ENCODE measurements at regions not wholly inside any gene's neighbourhood (a gene's known extent, or its start where the extent isn't known, plus 50 kb on each side); places are given as distances from the start of the nearest gene placed in this dataset.
"Not testable (repeated sequence)": the region's sequence is repeated elsewhere in the genome, so short reads cannot be mapped to it uniquely, and the experiment has no call there.

DNA sequence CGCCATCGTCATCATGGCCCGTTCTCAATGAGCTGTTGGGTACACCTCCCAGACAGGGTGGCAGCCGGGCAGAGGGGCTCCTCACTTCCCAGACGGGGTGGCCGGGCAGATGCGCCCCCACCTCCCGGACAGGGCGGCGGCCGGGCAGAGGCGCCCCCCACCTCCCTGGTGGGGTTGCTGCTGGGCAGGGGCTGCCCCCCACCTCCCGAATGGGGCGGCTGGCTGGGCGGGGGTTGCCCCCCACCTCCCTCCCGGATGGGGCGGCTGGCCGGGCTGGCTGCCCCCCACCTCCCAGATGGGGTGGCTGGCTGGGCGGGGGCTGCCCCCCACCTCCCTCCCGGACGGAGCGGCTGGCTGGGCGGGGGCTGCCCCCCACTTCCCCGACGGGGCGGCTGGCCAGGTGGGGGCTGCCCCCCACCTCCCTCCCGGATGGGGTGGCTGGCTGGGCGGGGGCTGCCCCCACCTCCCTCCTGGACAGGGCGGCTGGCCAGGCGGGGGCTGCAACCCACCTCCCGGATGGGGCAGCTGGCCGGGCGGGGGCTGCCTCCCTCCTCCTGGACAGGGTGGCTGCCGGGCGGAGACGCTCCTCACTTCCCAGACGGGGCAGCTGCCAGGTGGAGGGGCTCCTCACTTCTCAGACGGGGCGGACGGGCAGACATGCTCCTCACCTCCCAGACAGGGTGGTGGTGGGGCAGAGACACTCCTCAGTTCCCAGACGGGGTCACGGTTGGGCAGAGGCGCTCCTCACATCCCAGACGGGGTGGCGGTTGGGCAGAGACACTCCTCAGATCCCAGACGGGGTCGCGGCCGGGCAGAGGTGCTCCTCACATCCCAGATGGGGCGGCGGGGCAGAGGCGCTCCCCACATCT is 208.8 kb downstream of the BMP15 start:
- TF ChIP-seq, protein P1, sequence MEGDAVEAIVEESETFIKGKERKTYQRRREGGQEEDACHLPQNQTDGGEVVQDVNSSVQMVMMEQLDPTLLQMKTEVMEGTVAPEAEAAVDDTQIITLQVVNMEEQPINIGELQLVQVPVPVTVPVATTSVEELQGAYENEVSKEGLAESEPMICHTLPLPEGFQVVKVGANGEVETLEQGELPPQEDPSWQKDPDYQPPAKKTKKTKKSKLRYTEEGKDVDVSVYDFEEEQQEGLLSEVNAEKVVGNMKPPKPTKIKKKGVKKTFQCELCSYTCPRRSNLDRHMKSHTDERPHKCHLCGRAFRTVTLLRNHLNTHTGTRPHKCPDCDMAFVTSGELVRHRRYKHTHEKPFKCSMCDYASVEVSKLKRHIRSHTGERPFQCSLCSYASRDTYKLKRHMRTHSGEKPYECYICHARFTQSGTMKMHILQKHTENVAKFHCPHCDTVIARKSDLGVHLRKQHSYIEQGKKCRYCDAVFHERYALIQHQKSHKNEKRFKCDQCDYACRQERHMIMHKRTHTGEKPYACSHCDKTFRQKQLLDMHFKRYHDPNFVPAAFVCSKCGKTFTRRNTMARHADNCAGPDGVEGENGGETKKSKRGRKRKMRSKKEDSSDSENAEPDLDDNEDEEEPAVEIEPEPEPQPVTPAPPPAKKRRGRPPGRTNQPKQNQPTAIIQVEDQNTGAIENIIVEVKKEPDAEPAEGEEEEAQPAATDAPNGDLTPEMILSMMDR (IDR thresholded peaks at IDR 0.05; ENCODE audit: insufficient read depth, low read length, poor library complexity, severe bottlenecking) = not testable (repeated sequence)
- not testable (repeated sequence) for TF ChIP-seq EZH2phosphoT487 (conservative IDR thresholded peaks at IDR 0.05; ENCODE audit: low read length)

Data from SU-DHL-6 (cell line).